ENCODE measurements at regions not wholly inside any gene's neighbourhood (a gene's known extent, or its start where the extent isn't known, plus 50 kb on each side); places are given as distances from the start of the nearest gene placed in this dataset.

DNA sequence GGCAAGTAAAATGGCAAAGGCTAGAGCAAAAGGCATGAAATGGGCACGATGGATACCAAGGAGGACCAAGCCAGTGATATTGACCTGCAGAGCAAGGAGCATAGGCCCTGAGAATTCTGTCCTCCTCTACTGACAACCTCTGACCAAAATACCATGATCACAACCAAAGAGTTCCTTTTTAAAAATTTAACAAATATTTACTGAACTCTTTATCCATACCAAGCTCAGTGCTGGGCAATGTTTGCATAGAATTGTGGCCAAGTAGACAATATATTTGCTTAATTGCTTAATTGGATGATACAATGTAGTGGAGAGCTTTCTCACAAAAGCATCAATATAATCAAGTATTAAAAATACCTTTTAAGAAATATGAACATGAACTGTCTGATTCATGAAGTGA is 265.7 kb downstream of the ICOS start:
- Histone ChIP-seq H3K36me3 (ENCODE audit: control insufficient read depth in 2 of 2, insufficient read depth in 1 of 2, low read length in 2 of 2) (no peaks in the 10 kb centered on the region), H3K27ac (ENCODE audit: extremely low read depth, low read depth, low read length) (no peak overlapping the region), H3K4me3 (ENCODE audit: low read depth, low read length) (no peak overlapping the region), H3K9me3 (ENCODE audit: control insufficient read depth, insufficient read depth, low read depth, low read length) (no peaks in the 10 kb centered on the region), H3K4me1 (ENCODE audit: control insufficient read depth, insufficient read depth, low read length) (no peaks in the 10 kb centered on the region)
- ChIA-PET POLR2A (no interaction called here), CTCF (interaction anchor here (0.5 to 0.7 kb wide), 2 partner anchors 22 to 96 kb away, joined by 3 to 4 read pairs; no protein-coding TSS in a partner anchor)
- TF ChIP-seq OSR2 (tag by site-specific recombination; IDR thresholded peaks at IDR 0.05) (no peak), ZNF114 (tag by site-specific recombination; IDR thresholded peaks at IDR 0.05) (no peak), ZNF76 (tag by site-specific recombination; IDR thresholded peaks at IDR 0.05; ENCODE audit: borderline replicate concordance, low read depth) (no peak), ZNF707 (tag by site-specific recombination; IDR thresholded peaks at IDR 0.05) (no peak), HIC1 (tag by site-specific recombination; IDR thresholded peaks at IDR 0.05) (no peak), MZF1 (tag by site-specific recombination; IDR thresholded peaks at IDR 0.05; ENCODE audit: borderline replicate concordance) (no peak), ZNF184 (tag by site-specific recombination; IDR thresholded peaks at IDR 0.05) (no peak), ZNF148 (tag by site-specific recombination; IDR thresholded peaks at IDR 0.05; ENCODE audit: borderline replicate concordance) (no peak), ZNF112 (tag by site-specific recombination; IDR thresholded peaks at IDR 0.05) (no peak), ZBTB8A (tag by site-specific recombination; IDR thresholded peaks at IDR 0.05) (no peak), ZNF335 (tag by site-specific recombination; conservative IDR thresholded peaks at IDR 0.05) (no peak), ZNF658 (tag by site-specific recombination; IDR thresholded peaks at IDR 0.05) (no peak), ZSCAN30 (tag by site-specific recombination; IDR thresholded peaks at IDR 0.05) (no peak), ZXDB (tag by site-specific recombination; IDR thresholded peaks at IDR 0.05) (no peak), HOXA7 (CRISPR knock-in tag; IDR thresholded peaks at IDR 0.05; ENCODE audit: borderline replicate concordance) (no peak), ZNF837 (tag by site-specific recombination; IDR thresholded peaks at IDR 0.05) (no peak)
- TF ChIP-seq, protein P1, sequence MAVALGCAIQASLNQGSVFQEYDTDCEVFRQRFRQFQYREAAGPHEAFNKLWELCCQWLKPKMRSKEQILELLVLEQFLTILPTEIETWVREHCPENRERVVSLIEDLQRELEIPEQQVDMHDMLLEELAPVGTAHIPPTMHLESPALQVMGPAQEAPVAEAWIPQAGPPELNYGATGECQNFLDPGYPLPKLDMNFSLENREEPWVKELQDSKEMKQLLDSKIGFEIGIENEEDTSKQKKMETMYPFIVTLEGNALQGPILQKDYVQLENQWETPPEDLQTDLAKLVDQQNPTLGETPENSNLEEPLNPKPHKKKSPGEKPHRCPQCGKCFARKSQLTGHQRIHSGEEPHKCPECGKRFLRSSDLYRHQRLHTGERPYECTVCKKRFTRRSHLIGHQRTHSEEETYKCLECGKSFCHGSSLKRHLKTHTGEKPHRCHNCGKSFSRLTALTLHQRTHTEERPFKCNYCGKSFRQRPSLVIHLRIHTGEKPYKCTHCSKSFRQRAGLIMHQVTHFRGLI (tag by site-specific recombination; IDR thresholded peaks at IDR 0.05), result no peak

- Histone ChIP-seq H3K4me1 (ENCODE audit: control insufficient read depth, insufficient read depth, low read length) (no peaks in the 10 kb centered on the region), H3K9me3 (ENCODE audit: control insufficient read depth, insufficient read depth, low read depth, low read length) (no peaks in the 10 kb centered on the region), H3K4me3 (ENCODE audit: low read depth, low read length) (no peak overlapping the region), H3K27ac (ENCODE audit: extremely low read depth, low read depth, low read length) (no peak overlapping the region), H3K36me3 (ENCODE audit: control insufficient read depth in 2 of 2, insufficient read depth in 1 of 2, low read length in 2 of 2) (no peaks in the 10 kb centered on the region)
- TF ChIP-seq ZNF354C (tag by site-specific recombination; IDR thresholded peaks at IDR 0.05; ENCODE audit: borderline replicate concordance, low read depth) (no peak), ZNF266 (tag by site-specific recombination; IDR thresholded peaks at IDR 0.05; ENCODE audit: low read depth) (no peak), GLIS2 (tag by site-specific recombination; IDR thresholded peaks at IDR 0.05) (no peak), ZNF26 (tag by site-specific recombination; IDR thresholded peaks at IDR 0.05) (no peak), ZBTB8A (tag by site-specific recombination; IDR thresholded peaks at IDR 0.05) (no peak), ZNF426 (tag by site-specific recombination; IDR thresholded peaks at IDR 0.05) (no peak), ZNF843 (tag by site-specific recombination; IDR thresholded peaks at IDR 0.05) (no peak), GFI1B (tag by site-specific recombination; IDR thresholded peaks at IDR 0.05) (no peak), KLF8 (tag by site-specific recombination; IDR thresholded peaks at IDR 0.05) (no peak), ZNF555 (tag by site-specific recombination; conservative IDR thresholded peaks at IDR 0.05) (no peak), ZNF513 (tag by site-specific recombination; IDR thresholded peaks at IDR 0.05) (no peak), SCRT1 (tag by site-specific recombination; IDR thresholded peaks at IDR 0.05; ENCODE audit: borderline replicate concordance) (no peak), ZNF707 (tag by site-specific recombination; IDR thresholded peaks at IDR 0.05) (no peak)
- ChIA-PET CTCF (no interaction called here), POLR2A (no interaction called here)
These were observed 267.1 kb downstream of the ICOS start for GRCh38 chr2:204203704-204204103.

Measured in HEK293 (cell line).